HG03354 (cell line): ENCODE measurements at regions not wholly inside any gene's neighbourhood (a gene's known extent, or its start where the extent isn't known, plus 50 kb on each side); places are given as distances from the start of the nearest gene placed in this dataset.
"Not testable (repeated sequence)": the region's sequence is repeated elsewhere in the genome, so short reads cannot be mapped to it uniquely, and the experiment has no call there.

Experiments used
- ATAC-seq: cut with Tn5 transposase; IDR thresholded peaks from one replicate; pipeline ENCODE4 v1.9.1; 2021; ENCODE audit warnings: mild to moderate bottlenecking; ENCODE audit not compliant: unreplicated experiment, poor library complexity, severe bottlenecking

- ATAC-seq: no peak
Observed at GRCh38 chr2:167803449-167803988, 443.9 kb downstream of the STK39 start.

DNA sequence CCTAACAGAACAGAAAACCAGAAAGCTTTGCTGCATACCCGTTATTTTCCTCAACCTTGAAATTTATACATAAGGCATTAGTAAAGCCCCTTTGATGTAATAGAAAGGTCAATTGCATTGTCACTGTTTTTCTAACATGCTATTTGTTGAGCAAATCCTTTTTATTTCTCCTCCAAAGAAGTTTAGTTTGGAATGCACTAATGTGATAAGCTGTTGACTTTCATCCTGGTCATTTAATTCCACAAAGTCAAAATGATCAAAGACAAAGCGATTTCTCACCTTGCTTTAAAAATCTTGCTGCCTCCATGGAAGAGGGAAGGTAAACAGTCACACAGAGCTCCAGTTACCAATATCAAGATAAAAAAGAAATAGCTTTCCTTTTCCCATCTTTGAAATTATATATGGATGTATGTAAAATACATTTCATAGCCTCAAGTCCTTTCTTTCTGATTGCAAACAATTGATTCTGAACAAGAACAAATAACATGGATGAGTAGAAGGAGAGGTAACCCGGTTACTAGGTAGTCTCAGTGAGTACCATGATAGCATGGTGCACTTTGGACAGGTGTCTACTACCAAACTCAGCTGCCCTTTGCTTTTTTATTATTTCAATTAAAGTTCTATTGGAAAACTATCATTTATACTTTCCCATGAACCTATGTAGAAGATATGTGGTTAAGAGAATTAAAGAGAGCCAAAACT lies 452.7 kb downstream of the STK39 start:
- ATAC-seq: no peak

GRCh38 chr2:167793725-167794124 lies 453.7 kb downstream of the STK39 start:
- ATAC-seq: no peak

DNA sequence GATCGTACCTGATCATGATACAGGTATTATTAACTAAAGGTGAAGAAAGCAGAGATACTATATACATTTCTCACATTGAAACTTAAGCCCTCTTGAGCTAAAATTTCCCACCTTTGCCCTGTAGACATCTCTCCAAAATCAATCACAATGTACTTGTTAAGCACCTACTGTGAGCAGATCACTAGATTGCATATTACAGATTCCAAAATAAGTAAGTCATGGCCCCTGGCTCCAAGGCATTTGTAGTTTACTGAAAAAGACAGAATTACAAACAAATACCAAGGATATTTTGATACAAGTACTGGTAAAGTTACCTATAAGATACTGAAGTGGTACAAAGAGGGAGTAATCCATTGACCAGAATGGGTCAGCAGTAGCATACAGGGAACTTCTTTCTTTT lies 455.3 kb downstream of the STK39 start:
- no peak for ATAC-seq

GRCh38 chr2:167790781-167791450 lies 456.5 kb downstream of the STK39 start:
- no peak for ATAC-seq

DNA sequence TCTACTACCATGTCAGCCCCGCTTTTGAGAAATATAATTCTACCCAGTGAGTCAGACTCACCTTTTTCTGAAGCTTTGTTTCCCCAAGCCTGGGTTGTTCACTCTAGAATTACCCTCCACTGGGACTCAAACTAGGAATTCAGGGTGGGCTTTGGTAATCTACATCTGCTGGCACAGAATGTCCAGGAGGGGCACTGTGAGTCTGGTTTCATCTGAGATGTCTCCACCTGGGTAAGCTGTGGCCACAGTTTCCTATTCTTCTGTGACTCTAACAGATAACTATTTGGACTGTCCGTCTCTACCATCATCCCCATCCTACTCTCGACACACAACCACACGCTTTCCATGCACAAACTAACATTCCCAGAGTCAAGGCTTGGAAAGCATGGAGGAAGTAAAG lies 457.2 kb downstream of the STK39 start:
- ATAC-seq: no peak

DNA sequence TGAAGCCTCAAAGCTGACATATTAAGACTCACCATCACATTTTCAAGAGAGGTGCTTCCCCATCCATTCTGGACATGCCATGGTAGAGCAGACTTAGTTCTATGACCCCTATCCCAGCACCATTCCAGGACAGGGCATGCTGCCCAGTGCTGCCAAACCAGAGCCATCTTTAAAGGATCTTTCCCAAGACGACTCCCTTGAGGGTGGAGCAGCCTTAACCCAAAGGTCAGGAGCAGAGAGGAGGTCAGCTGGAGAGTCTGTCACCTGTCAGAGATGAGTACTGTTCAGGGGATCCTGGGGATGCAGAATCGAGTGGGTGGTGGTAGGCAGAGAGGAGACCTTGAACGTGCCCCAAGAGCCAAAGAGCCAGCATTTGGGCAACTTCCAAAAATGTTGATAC lies 459.8 kb downstream of the STK39 start:
- no peak for ATAC-seq

GRCh38 chr2:167787021-167787420 lies 460.4 kb downstream of the STK39 start:
- ATAC-seq: no peak

GRCh38 chr2:167785606-167786216 lies 461.7 kb downstream of the STK39 start:
- no peak for ATAC-seq

- no peak for ATAC-seq
Observed at GRCh38 chr2:167784084-167784425, 463.3 kb downstream of the STK39 start.

- ATAC-seq: no peak
Observed at GRCh38 chr2:167783261-167784083, 463.9 kb downstream of the STK39 start.

- ATAC-seq: not testable (repeated sequence)
Observed at GRCh38 chr2:167781629-167782028, 465.8 kb downstream of the STK39 start.

GRCh38 chr2:167776359-167776758 lies 471.0 kb downstream of the STK39 start:
- no peak for ATAC-seq

GRCh38 chr2:167771628-167772027 lies 475.8 kb downstream of the STK39 start:
- no peak for ATAC-seq

DNA sequence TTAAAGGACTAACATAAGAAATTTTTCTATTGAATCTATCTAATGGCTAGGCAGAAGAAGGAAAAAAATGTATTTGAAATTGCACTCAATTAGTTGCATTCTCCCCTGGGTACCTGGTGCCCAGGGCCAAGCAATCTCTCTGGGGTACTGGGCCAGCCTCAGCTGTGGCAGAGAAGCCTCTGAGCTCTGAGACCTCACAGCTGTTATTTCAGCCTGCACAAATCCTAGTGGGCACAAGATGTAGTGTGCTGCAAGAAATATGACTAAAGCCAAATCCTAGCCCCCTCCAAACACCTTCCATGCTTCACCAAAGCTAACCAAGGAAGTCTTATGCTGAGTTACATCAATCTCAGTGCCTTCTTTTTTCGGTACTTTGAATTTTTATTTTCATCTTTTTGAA lies 478.4 kb downstream of the STK39 start:
- ATAC-seq: no peak

- ATAC-seq: no peak
Observed at GRCh38 chr2:167767830-167768229, 479.6 kb downstream of the STK39 start.

GRCh38 chr2:167764772-167765341 lies 482.5 kb downstream of the STK39 start:
- no peak for ATAC-seq

DNA sequence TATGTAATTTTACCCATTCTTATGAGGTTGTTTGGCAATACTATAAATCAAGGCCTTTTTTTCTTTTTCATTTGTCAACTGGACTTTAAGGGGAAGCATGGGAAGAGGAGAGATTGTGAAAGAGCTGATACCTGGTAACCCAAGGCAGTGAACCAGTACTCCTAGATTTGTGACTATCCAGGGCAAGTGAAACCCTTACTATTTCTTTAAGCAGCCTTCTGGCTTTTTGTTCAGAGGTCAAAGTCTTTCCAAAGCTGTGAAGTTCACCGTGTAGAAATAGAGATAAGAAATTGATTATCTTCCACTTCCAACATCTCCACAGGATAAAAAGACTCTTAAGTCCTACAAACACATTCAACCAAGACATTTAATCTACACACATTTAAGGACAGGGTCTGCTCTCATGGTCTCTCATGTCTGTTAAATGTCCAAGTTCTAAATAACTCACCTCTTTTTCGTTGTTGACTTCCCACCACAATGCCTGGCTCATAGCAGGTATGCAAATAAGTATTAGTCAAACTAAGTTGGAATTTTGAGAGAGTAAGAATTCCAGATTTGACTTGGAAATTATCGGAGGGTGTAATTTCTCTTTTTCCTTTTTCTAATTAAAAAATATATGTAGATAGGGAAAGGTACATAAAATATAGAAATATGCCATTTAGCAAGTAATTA lies 485.8 kb downstream of the STK39 start:
- no peak for ATAC-seq

DNA sequence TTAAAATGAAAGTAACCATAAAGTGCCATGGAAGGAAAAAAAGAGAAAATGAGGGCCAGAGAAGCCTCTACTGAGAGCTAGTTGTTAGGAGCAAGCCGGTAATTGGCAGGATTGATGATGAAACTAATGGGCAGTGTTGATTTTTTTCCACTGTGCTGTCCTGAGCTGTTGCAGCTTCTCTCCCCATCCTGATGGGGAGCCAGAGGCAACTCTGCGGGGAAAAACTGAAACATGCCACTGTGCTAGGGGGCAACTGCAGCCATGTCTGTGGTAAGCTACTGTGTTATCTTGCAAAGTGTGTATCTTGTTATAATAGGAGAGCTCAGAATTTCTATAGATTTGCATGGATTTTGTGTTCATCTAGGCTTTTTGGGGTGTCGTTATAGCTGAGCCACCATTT lies 487.9 kb downstream of the STK39 start:
- ATAC-seq: no peak
